SH-SY5Y (cell line): ENCODE measurements at regions not wholly inside any gene's neighbourhood (a gene's known extent, or its start where the extent isn't known, plus 50 kb on each side); places are given as distances from the start of the nearest gene placed in this dataset.

Experiments used
- GATA2 ChIP-seq: IDR thresholded peaks from 2 replicates; pipeline ENCODE4 v1.6.1; 2011; ENCODE audit warnings: mild to moderate bottlenecking, low read depth, low read length
- GATA3 ChIP-seq: IDR thresholded peaks from 2 replicates; pipeline ENCODE4 v1.6.1; 2011; ENCODE audit warnings: low read depth, mild to moderate bottlenecking, low read length, moderate library complexity

DNA sequence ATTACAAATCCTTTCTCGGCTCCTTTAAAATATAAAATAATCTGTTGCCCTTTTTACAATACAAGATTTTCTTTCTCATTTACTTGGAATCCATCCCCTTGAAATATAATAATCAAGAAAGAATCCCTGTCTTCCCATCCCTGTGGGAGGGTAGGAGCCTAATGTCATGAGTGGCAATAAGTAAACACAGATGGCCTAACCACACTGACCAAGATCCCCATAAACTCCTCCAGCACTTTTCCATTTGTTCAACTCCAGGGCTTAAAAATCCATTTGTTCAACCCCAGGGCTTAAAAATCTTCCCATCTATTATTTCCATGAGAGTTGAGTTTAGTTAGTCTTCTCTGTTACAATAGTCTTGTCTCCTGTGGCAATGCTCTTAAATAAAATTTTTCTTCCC, 297.6 kb downstream of the CDH7 start:
- TF ChIP-seq GATA2 (no peak), GATA3 (no peak)

- TF ChIP-seq GATA2 (no peak), GATA3 (no peak)
These were observed 295.3 kb downstream of the CDH7 start for GRCh38 chr18:66046032-66046602.

DNA sequence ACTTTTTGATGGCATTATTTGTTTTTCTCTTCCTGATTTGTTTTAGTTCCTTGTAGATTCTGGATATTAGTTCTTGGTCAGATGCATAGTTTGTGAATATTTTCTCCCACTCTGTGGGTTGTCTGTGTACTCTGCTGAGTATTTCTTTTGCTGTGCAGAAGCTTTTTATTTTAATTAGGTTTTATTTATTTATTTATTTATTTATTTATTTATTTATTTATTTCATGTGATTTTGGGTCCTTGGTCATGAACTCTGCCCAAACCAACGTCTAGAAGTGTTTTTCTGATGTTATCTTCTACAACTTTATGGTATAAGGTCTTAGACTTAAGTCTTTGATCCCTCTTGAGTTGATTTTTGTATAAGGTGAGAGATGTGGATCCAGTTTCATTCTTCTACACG, 292.2 kb downstream of the CDH7 start:
- TF ChIP-seq GATA3 (no peak), GATA2 (no peak)

- TF ChIP-seq GATA2 = no peak
- no peak for TF ChIP-seq GATA3
These were observed 263.2 kb downstream of the CDH7 start for GRCh38 chr18:66013969-66014368.

DNA sequence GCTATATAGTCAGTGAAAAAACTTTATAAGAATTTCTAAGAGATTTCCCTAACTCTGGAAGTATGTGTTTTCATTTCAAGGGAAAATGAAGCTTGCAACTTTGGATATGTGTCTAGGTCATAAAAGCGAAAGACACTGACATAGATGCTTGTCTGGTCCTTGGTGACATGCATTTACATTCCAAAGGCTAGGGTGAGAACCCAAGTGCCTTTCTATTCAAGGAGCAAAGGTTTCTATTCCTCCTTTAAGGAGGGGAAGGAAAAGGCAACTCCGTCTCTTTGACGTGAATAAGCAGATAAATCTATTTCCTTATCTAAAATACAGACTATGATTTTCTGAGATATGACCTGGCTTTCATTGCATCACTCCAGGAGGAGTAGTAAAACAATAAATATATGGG, 261.1 kb downstream of the CDH7 start:
- TF ChIP-seq GATA2 (no peak), GATA3 (no peak)

- no peak for TF ChIP-seq GATA3
- TF ChIP-seq GATA2 = no peak
These were observed 255.2 kb downstream of the CDH7 start for GRCh38 chr18:66005831-66006588.

- TF ChIP-seq GATA3 (no peak), GATA2 (no peak)
These were observed 244.4 kb downstream of the CDH7 start for GRCh38 chr18:65995206-65995605.

- TF ChIP-seq GATA2 = no peak
- no peak for TF ChIP-seq GATA3
These were observed 243.5 kb downstream of the CDH7 start for GRCh38 chr18:65994302-65994701.

- no peak for TF ChIP-seq GATA3
- TF ChIP-seq GATA2 = no peak
These were observed 240.3 kb downstream of the CDH7 start for GRCh38 chr18:65990944-65991708.

DNA sequence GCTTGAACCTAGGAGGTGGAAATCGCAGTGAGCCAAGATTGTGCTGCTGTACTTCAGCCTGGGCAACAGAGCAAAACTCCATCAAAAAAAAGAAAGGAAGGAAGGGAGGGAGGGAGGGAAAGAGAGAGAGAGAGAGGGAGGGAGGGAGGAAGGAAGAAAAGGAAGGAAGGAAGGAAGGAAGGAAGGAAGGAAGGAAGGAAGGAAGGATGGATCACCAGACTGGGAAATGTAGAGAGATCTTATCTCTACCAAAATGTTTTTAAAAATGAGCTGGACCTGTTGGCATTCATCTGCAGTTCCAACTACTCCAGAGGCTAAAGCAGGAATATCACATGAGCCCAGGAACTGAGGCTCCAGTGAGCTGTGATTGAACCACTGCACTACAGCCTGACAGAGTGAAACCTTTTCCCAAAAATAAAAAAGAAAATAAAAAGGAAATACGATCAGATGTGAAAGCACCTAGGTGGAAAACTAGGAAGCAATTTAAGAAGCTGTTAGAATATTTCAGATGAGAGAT, 239.4 kb downstream of the CDH7 start:
- TF ChIP-seq GATA2 (no peak), GATA3 (no peak)

DNA sequence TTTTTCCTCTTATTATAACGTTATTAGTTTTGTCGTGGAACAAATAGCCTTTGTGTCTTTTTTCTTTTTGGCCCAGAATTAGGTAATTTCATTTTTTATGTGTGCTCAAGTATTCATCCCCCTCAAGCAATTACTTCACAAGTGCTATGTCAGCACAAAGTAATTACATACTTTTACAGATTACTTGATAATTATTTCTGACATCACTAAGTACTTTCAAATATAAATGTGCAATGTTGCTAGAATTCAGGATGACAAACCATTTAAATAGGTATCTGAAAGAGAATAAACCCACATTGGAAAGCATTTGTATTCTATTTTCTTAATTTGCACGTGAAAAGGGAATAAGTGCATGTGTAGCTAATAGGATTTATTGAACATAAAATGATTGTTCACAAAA, 238.2 kb downstream of the CDH7 start:
- TF ChIP-seq GATA3 = no peak
- TF ChIP-seq GATA2 = no peak

GRCh38 chr18:65988386-65988785, 237.6 kb downstream of the CDH7 start:
- TF ChIP-seq GATA3 = no peak
- no peak for TF ChIP-seq GATA2

- TF ChIP-seq GATA3 = no peak
- TF ChIP-seq GATA2 = no peak
These were observed 232.9 kb downstream of the CDH7 start for GRCh38 chr18:65983750-65984149.

DNA sequence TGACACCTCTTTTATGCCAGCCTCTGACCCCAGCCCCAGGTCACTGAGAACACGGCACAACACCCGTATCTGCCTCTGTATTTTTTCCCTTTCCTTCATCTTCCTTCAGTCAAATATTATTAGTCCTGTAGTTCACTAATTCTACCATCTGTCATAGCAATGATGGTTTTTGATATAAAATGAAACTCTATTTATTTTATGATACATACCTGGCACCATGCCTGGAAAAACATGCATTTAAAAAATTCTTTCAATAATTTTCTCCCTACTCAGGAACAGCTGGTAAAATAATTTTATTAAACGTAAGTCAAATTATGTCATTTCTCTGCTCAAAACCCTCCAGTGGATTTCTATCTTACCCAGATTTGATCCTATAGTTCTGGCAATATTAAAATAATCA, 224.7 kb downstream of the CDH7 start:
- TF ChIP-seq GATA2 (no peak), GATA3 (no peak)
